NCI-H510A (cell line): ENCODE measurements at regions not wholly inside any gene's neighbourhood (a gene's known extent, or its start where the extent isn't known, plus 50 kb on each side); places are given as distances from the start of the nearest gene placed in this dataset.
"Not testable (repeated sequence)": the region's sequence is repeated elsewhere in the genome, so short reads cannot be mapped to it uniquely, and the experiment has no call there.

Source experiments
- DNase-seq: peaks from one replicate; lab custom pipeline; 2025; lab: John Stamatoyannopoulos, UW

- not testable (repeated sequence) for DNase-seq
Measured at GRCh38 chr6:86872810-86873209, 64.5 kb upstream of the HTR1E start.

- DNase-seq: no peak
Measured at GRCh38 chr6:86871681-86872080, 65.6 kb upstream of the HTR1E start.

- no peak for DNase-seq
Measured at GRCh38 chr6:86869500-86869899, 67.8 kb upstream of the HTR1E start.

GRCh38 chr6:86859513-86859912 lies 77.8 kb upstream of the HTR1E start:
- no peak for DNase-seq

GRCh38 chr6:86858970-86859369 lies 78.4 kb upstream of the HTR1E start:
- DNase-seq: no peak

- no peak for DNase-seq
Measured at GRCh38 chr6:86857783-86858182, 79.5 kb upstream of the HTR1E start.

- no peak for DNase-seq
Measured at GRCh38 chr6:86856937-86857563, 80.3 kb upstream of the HTR1E start.

- DNase-seq: no peak
Measured at GRCh38 chr6:86856379-86856778, 80.9 kb upstream of the HTR1E start.

- no peak for DNase-seq
Measured at GRCh38 chr6:86848986-86849385, 88.3 kb upstream of the HTR1E start.

GRCh38 chr6:86832686-86833085 lies 104.6 kb upstream of the HTR1E start:
- DNase-seq: no peak

GRCh38 chr6:86825436-86825835 lies 111.9 kb upstream of the HTR1E start:
- no peak for DNase-seq

GRCh38 chr6:86822747-86823146 lies 114.6 kb upstream of the HTR1E start:
- DNase-seq: no peak

GRCh38 chr6:86820750-86821149 lies 116.6 kb upstream of the HTR1E start:
- no peak for DNase-seq

- DNase-seq: no peak
Measured at GRCh38 chr6:86793649-86794048, 143.7 kb upstream of the HTR1E start.

GRCh38 chr6:86791476-86791875 lies 145.9 kb upstream of the HTR1E start:
- no peak for DNase-seq

- DNase-seq: no peak
Measured at GRCh38 chr6:86789779-86790411, 147.4 kb upstream of the HTR1E start.

GRCh38 chr6:86782328-86782727 lies 155.0 kb upstream of the HTR1E start:
- no peak for DNase-seq

GRCh38 chr6:86780923-86781322 lies 156.4 kb upstream of the HTR1E start:
- DNase-seq: no peak

GRCh38 chr6:86775893-86776292 lies 161.4 kb upstream of the HTR1E start:
- DNase-seq: no peak

- DNase-seq: no peak
Measured at GRCh38 chr6:86765211-86765610, 172.1 kb upstream of the HTR1E start.

GRCh38 chr6:86759953-86760352 lies 177.4 kb upstream of the HTR1E start:
- DNase-seq: not testable (repeated sequence)

GRCh38 chr6:86756640-86757229 lies 180.6 kb upstream of the HTR1E start:
- no peak for DNase-seq

GRCh38 chr6:86744048-86744447 lies 193.3 kb upstream of the HTR1E start:
- DNase-seq: no peak

GRCh38 chr6:86738078-86738477 lies 199.2 kb upstream of the HTR1E start:
- no peak for DNase-seq
